ENCODE measurements at regions not wholly inside any gene's neighbourhood (a gene's known extent, or its start where the extent isn't known, plus 50 kb on each side); places are given as distances from the start of the nearest gene placed in this dataset.

- TF ChIP-seq ETS1 (IDR thresholded peaks at IDR 0.05), result no peak
- TF ChIP-seq CTCF (conservative IDR thresholded peaks at IDR 0.05; ENCODE audit: low read depth in 2 of 2), result no peak
- TF ChIP-seq CREB1 (CRISPR knock-in tag; IDR thresholded peaks at IDR 0.05; ENCODE audit: low read depth), result no peak
- no peak for TF ChIP-seq POLR2AphosphoS5 (IDR thresholded peaks at IDR 0.05; ENCODE audit: low read depth)
- no peak for TF ChIP-seq JUNB (IDR thresholded peaks at IDR 0.05; ENCODE audit: unreplicated experiment)
- no peak for TF ChIP-seq EZH2phosphoT487 (IDR thresholded peaks at IDR 0.05; ENCODE audit: unreplicated experiment)
- TF ChIP-seq STAT1 (IDR thresholded peaks at IDR 0.05; ENCODE audit: unreplicated experiment), result no peak
- no peak for TF ChIP-seq REST (IDR thresholded peaks at IDR 0.05; ENCODE audit: unreplicated experiment)
- TF ChIP-seq ZNF331 (CRISPR knock-in tag; IDR thresholded peaks at IDR 0.05; ENCODE audit: low read depth), result no peak
These were observed 435.2 kb downstream of the ETNK1 start (continued) for GRCh38 chr12:23060161-23060560.

- H3K4me1 Mint-ChIP-seq, result 0 out of 3 replicates have a peak, but pooled peaks cover 2% of the 10 kb centered on the region
- ATAC-seq, result no peak
- no peak overlapping the region for H3K27ac Mint-ChIP-seq
- TF ChIP-seq ZNF331 (CRISPR knock-in tag; IDR thresholded peaks at IDR 0.05; ENCODE audit: low read depth) (no peak), ZNF462 (CRISPR knock-in tag; IDR thresholded peaks at IDR 0.05) (no peak)
These were observed 438.2 kb downstream of the ETNK1 start for GRCh38 chr12:23063206-23063605.

More at GRCh38 chr12:23063206-23063605, 438.2 kb downstream of the ETNK1 start:
- Histone ChIP-seq H4K20me1 (replicated peaks; ENCODE audit: insufficient read depth) (no peaks in the 10 kb centered on the region), H3K9me2 (ENCODE audit: insufficient read depth) (no peaks in the 10 kb centered on the region), H3K4me2 (no peak overlapping the region), H2AFZ (no peak overlapping the region), H3F3A (replicated peaks; ENCODE audit: low read depth) (no peaks in the 10 kb centered on the region), H3K79me2 (replicated peaks; ENCODE audit: insufficient read depth) (no peaks in the 10 kb centered on the region), H3K4me1 (ENCODE audit: insufficient read depth) (0 out of 2 replicates have a peak, but pooled peaks cover 4% of the 10 kb centered on the region), H3K4me3 (no peak overlapping the region), H3K36me3 (ENCODE audit: insufficient read depth) (no peaks in the 10 kb centered on the region), H3K27me3 (ENCODE audit: insufficient read depth) (no peaks in the 10 kb centered on the region), H3K27ac (ENCODE audit: low read depth) (no peak overlapping the region)
- no peaks in the 10 kb centered on the region for H3K9me3 Mint-ChIP-seq
- DNase-seq (ENCODE audit: low spot score), result no peak
- H3K36me3 Mint-ChIP-seq (ENCODE audit: low read depth), result no peaks in the 10 kb centered on the region
- H3K27me3 Mint-ChIP-seq (ENCODE audit: insufficient read depth, low read depth, poor library complexity), result no peaks in the 10 kb centered on the region
- no peak overlapping the region for H3K4me3 Mint-ChIP-seq

Data from GM23338 (cell line).